PC-9 (cell line): ENCODE measurements at regions not wholly inside any gene's neighbourhood (a gene's known extent, or its start where the extent isn't known, plus 50 kb on each side); places are given as distances from the start of the nearest gene placed in this dataset.

ENCODE experiments used
- EZH2 ChIP-seq: fragments of 200-600 bp; sonication (generic); IDR thresholded peaks from 2 replicates; pipeline ENCODE4 v1.8.0; 2017; ENCODE audit warnings: antibody characterized with exemption, low read depth
- TF ChIP-seq, protein P1 (sequence below): fragments of 200-600 bp; sonication (generic); conservative IDR thresholded peaks from 2 replicates; pipeline ENCODE4 v1.6.1; 2017; ENCODE audit warnings: mixed run types, antibody characterized with exemption, mild to moderate bottlenecking, moderate library complexity

DNA sequence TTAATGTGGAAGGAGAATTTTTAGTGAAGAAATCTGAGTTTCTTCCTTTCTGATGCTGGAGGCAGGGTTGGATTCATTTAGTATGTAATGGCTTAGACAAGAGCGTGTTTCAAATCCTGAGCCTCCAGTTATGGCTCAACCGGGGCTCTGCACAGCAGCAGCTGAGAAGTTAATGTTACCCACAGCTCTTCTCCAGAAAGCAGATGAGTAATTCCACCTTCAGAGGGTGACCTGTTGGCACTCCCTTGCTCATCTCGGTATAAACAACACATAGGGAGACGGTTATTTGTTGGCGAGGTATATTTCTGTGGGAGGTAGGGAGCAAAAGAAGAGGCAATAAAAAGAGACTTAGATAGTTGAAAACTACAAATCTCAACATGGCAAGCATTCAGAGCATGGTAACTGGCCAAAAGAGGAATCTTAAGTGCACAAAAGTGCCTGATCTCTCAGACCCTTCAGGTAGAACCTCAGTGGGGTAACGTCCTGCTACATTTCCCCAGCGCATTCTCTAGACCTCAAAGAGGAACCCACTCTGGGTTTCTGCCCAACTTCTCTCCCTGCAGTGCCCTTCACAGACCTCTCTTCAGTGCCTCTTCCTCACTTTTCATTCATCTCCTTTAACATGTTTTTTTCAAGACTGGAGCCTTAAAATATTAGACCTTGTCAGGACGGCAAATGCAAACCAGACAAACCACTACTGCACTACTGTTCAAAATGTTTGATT is 417.5 kb upstream of the ADAMTSL1 start:
- TF ChIP-seq, protein P1, sequence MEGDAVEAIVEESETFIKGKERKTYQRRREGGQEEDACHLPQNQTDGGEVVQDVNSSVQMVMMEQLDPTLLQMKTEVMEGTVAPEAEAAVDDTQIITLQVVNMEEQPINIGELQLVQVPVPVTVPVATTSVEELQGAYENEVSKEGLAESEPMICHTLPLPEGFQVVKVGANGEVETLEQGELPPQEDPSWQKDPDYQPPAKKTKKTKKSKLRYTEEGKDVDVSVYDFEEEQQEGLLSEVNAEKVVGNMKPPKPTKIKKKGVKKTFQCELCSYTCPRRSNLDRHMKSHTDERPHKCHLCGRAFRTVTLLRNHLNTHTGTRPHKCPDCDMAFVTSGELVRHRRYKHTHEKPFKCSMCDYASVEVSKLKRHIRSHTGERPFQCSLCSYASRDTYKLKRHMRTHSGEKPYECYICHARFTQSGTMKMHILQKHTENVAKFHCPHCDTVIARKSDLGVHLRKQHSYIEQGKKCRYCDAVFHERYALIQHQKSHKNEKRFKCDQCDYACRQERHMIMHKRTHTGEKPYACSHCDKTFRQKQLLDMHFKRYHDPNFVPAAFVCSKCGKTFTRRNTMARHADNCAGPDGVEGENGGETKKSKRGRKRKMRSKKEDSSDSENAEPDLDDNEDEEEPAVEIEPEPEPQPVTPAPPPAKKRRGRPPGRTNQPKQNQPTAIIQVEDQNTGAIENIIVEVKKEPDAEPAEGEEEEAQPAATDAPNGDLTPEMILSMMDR: no peak
- TF ChIP-seq EZH2: no peak
